ENCODE measurements at regions not wholly inside any gene's neighbourhood (a gene's known extent, or its start where the extent isn't known, plus 50 kb on each side); places are given as distances from the start of the nearest gene placed in this dataset.

DNA sequence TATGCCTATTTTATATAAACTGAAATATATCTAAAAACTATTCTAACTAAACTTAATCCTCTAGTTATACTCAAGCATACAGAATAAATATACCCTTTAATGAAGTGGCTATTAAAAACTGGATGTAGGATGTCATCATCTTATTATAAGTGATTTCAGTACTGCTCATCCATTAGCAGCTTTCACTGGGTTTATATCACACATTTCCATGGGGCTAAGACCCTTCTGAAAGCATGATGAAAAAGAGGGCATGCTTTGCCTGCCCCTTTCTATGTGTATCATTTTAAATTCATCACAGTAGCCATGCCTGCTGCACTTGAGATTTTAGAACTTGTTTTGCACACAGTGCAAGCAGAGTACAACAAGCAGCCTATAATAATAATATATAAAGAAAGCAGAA lies 477.5 kb downstream of the SLITRK6 start:
- TF ChIP-seq, protein P1, sequence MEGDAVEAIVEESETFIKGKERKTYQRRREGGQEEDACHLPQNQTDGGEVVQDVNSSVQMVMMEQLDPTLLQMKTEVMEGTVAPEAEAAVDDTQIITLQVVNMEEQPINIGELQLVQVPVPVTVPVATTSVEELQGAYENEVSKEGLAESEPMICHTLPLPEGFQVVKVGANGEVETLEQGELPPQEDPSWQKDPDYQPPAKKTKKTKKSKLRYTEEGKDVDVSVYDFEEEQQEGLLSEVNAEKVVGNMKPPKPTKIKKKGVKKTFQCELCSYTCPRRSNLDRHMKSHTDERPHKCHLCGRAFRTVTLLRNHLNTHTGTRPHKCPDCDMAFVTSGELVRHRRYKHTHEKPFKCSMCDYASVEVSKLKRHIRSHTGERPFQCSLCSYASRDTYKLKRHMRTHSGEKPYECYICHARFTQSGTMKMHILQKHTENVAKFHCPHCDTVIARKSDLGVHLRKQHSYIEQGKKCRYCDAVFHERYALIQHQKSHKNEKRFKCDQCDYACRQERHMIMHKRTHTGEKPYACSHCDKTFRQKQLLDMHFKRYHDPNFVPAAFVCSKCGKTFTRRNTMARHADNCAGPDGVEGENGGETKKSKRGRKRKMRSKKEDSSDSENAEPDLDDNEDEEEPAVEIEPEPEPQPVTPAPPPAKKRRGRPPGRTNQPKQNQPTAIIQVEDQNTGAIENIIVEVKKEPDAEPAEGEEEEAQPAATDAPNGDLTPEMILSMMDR (IDR thresholded peaks at IDR 0.05) = no peak
- Histone ChIP-seq H3K27me3 (ENCODE audit: insufficient read depth in 3 of 3, low read length in 2 of 3) (no peaks in the 10 kb centered on the region), H3K9me3 (no peaks in the 10 kb centered on the region), H3K27ac (no peak overlapping the region), H3K4me1 (no peaks in the 10 kb centered on the region), H3K36me3 (ENCODE audit: insufficient read depth in 1 of 2, low read depth in 1 of 2) (no peaks in the 10 kb centered on the region), H3K4me3 (no peak overlapping the region)
- DNase-seq (no peak), ATAC-seq (no peak)
- intact Hi-C loops (cut with DNase I) = no loop called here

DNA sequence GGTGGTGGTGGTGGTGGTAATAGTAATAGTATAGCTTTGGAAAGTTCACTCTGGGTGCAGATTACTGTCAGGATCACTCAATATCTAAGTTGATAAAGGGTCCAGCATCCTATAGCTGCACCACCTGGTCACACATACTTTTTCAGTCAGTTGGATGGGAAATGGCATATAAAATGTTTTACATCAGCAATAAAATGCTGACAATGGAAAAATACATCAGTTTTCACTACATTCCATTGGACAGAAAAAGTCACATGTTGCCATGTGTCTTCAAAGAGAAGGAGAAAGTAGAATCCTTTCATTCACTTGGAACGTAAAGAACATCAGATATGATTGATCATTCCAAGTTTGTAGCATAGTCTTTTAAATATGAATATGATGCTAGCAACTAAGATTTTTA lies 481.4 kb downstream of the SLITRK6 start:
- intact Hi-C loops (cut with DNase I) = no loop called here
- 77 to 93% (median 85%) methylated on average over 1 of the region's 1 CpG for WGBS, 3 donors
- no peak for DNase-seq
- Histone ChIP-seq H3K4me3 (no peak overlapping the region), H3K4me1 (no peaks in the 10 kb centered on the region), H3K9me3 (no peaks in the 10 kb centered on the region), H3K36me3 (ENCODE audit: insufficient read depth in 1 of 2, low read depth in 1 of 2) (no peaks in the 10 kb centered on the region), H3K27me3 (ENCODE audit: insufficient read depth in 3 of 3, low read length in 2 of 3) (no peaks in the 10 kb centered on the region), H3K27ac (no peak overlapping the region)
- TF ChIP-seq, protein P1 (IDR thresholded peaks at IDR 0.05) = no peak
- ATAC-seq = no peak

DNA sequence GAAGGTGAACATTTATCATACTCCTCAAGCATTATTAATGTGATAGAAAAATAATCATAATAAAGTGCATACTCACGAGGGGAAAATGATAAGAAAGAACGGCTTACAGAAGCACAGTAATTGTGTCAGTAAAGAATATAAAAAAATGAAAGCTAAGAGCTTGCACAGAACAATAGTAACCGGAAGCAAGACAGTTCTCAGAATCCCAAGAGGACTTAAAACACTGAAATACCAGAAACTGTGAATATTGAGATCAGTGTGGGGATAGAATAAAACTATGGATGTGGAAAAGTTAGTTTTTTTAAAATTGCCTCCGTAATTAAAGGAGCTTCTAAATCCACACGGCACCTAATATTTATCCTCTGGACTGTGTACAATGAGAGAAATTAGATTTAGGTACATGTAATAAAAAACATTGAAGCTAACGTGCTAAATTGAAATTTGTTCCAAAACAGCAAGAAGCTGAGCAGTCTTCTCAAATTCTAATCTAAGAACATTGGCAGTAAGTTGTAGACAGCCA lies 482.7 kb downstream of the SLITRK6 start:
- DNase-seq = no peak
- intact Hi-C loops (cut with DNase I) = no loop called here

DNA sequence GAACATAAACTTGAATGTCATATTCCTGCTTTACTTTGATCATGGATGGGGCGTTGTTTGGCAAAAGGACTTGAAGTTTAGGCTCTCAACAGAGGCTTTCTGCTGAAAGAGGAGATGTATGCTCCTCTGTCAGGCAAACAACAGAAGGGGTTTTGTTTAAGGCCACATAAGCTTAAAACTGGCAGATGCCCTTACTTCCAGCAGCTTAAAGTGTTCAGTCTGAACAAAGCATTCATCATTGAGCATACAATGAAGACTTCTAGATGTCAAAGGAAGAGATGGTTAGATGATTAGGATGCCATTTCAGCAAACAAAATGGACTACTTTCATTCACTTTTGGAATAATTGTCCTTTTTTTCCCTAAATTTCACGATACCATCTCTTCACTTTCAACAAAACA lies 484.5 kb downstream of the SLITRK6 start:
- Histone ChIP-seq H3K36me3 (ENCODE audit: insufficient read depth in 1 of 2, low read depth in 1 of 2) (no peaks in the 10 kb centered on the region), H3K4me3 (no peak overlapping the region), H3K4me1 (no peaks in the 10 kb centered on the region), H3K27me3 (ENCODE audit: insufficient read depth in 3 of 3, low read length in 2 of 3) (no peaks in the 10 kb centered on the region), H3K27ac (no peak overlapping the region), H3K9me3 (no peaks in the 10 kb centered on the region)
- TF ChIP-seq, protein P1 (IDR thresholded peaks at IDR 0.05) = no peak
- 61 to 67% (median 65%) methylated on average over 2 of the region's 2 CpGs for WGBS, 3 donors
- intact Hi-C loops (cut with DNase I) = no loop called here
- DNase-seq (no peak), ATAC-seq (no peak)

More for the DNA sequence above, 482.7 kb downstream of the SLITRK6 start:
- TF ChIP-seq, protein P1 (IDR thresholded peaks at IDR 0.05) = no peak
- H3K27ac ChIP-seq = no peak overlapping the region
- no peak overlapping the region for H3K4me3 ChIP-seq
- 13 to 15% (median 14%) methylated on average over 6 of the region's 6 CpGs for WGBS, 3 donors
- no peaks in the 10 kb centered on the region for H3K4me1 ChIP-seq
- H3K27me3 ChIP-seq (ENCODE audit: insufficient read depth in 3 of 3, low read length in 2 of 3) = no peaks in the 10 kb centered on the region
- H3K9me3 ChIP-seq = no peaks in the 10 kb centered on the region
- H3K36me3 ChIP-seq (ENCODE audit: insufficient read depth in 1 of 2, low read depth in 1 of 2) = no peaks in the 10 kb centered on the region
- no peak for ATAC-seq

DNA sequence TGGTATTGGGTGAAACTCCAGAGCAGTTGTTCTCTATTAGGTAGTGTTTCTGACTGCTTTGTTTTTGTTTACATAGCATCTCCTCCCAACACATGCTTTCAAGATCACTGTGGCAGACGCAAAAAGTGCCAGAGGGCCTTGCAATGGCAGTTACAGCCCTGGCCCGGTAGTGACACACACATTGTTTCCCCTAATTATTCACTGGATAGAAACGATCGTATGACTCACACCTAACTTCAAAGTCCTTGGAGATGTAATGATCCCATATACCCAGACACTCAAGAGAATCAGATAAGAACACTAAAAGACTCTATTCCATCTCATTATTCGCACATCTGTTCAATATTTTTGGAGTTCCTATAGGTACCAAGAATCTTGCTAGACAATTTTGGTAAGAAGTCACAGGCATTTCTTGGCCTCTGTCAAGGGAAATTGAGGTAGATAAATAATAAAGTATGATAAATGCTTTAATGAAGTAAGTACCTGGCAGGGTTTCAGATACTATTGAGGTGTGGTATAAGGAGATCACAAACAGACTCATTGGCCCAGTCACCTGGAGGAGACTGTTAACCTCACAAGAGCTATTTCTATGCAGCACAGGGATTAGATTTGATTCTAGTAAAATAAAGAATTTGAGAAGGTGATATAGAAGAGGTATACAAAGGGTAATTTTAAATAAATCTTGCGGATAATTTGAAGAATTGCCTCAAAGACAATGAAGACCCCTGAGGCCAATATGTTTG lies 485.3 kb downstream of the SLITRK6 start:
- ATAC-seq (no peak), DNase-seq (no peak)
- no peak overlapping the region for H3K27ac ChIP-seq
- no peaks in the 10 kb centered on the region for H3K4me1 ChIP-seq
- intact Hi-C loops (cut with DNase I) = no loop called here
- no peaks in the 10 kb centered on the region for H3K9me3 ChIP-seq
- H3K36me3 ChIP-seq (ENCODE audit: insufficient read depth in 1 of 2, low read depth in 1 of 2) = no peaks in the 10 kb centered on the region
- 49 to 55% (median 49%) methylated on average over 6 of the region's 6 CpGs for WGBS, 3 donors
- no peaks in the 10 kb centered on the region for H3K27me3 ChIP-seq (ENCODE audit: insufficient read depth in 3 of 3, low read length in 2 of 3)
- TF ChIP-seq, protein P1 (IDR thresholded peaks at IDR 0.05) = no peak
- H3K4me3 ChIP-seq = no peak overlapping the region
